ENCODE measurements at regions not wholly inside any gene's neighbourhood (a gene's known extent, or its start where the extent isn't known, plus 50 kb on each side); places are given as distances from the start of the nearest gene placed in this dataset.

GRCh38 chr1:68551459-68551858 lies 54.6 kb upstream of the DEPDC1 start:
- Histone ChIP-seq H3K36me3 (no peaks in the 10 kb centered on the region), H3K4me3 (no peak overlapping the region), H3K4me1 (no peaks in the 10 kb centered on the region), H3K9me3 (peaks cover 0 to 17% (median 0%) of the 10 kb centered on the region in 3 donors), H3K27ac (no peak overlapping the region), H3K27me3 (peaks cover 3% of the 10 kb centered on the region)
- ATAC-seq: no peak
- TF ChIP-seq CTCF (IDR thresholded peaks at IDR 0.05) (no peak), POLR2A (IDR thresholded peaks at IDR 0.05) (no peak), POLR2AphosphoS5 (IDR thresholded peaks at IDR 0.05) (no peak), EP300 (IDR thresholded peaks at IDR 0.05) (no peak)

- TF ChIP-seq POLR2A (IDR thresholded peaks at IDR 0.05) (no peak), EP300 (IDR thresholded peaks at IDR 0.05) (no peak), CTCF (IDR thresholded peaks at IDR 0.05) (no peak), POLR2AphosphoS5 (IDR thresholded peaks at IDR 0.05) (no peak)
- WGBS, 2 donors (ENCODE audit: low coverage in 1 of 2): 66 to 71% methylated on average over 4 of the region's 4 CpGs
Observed at GRCh38 chr1:68558321-68559026, 61.6 kb upstream of the DEPDC1 start.

GRCh38 chr1:68565923-68566322 lies 69.0 kb upstream of the DEPDC1 start:
- no peaks in the 10 kb centered on the region for H3K36me3 ChIP-seq
- peaks cover 0 to under 1% (median 0%) of the 10 kb centered on the region in 3 donors for H3K4me1 ChIP-seq
- H3K27me3 ChIP-seq: no peaks in the 10 kb centered on the region
- ATAC-seq: no peak
- 55 to 86% methylated on average over 2 to 3 of the region's 4 CpGs for WGBS, 2 donors (ENCODE audit: low coverage in 1 of 2)
- TF ChIP-seq EP300 (IDR thresholded peaks at IDR 0.05): no peak
- no peak for TF ChIP-seq POLR2A (IDR thresholded peaks at IDR 0.05)
- TF ChIP-seq CTCF (IDR thresholded peaks at IDR 0.05): no peak
- no peak for TF ChIP-seq POLR2AphosphoS5 (IDR thresholded peaks at IDR 0.05)
- no peak overlapping the region for H3K4me3 ChIP-seq
- H3K9me3 ChIP-seq: no peaks in the 10 kb centered on the region
- no peak overlapping the region for H3K27ac ChIP-seq

More at GRCh38 chr1:68558321-68559026, 61.6 kb upstream of the DEPDC1 start:
- peaks cover 0 to 11% (median 0%) of the 10 kb centered on the region in 3 donors for H3K9me3 ChIP-seq
- no peak for ATAC-seq
- H3K27ac ChIP-seq: no peak overlapping the region
- no peak overlapping the region for H3K4me3 ChIP-seq
- H3K4me1 ChIP-seq: no peaks in the 10 kb centered on the region
- H3K27me3 ChIP-seq: no peaks in the 10 kb centered on the region
- no peaks in the 10 kb centered on the region for H3K36me3 ChIP-seq

- no peak overlapping the region for H3K4me3 ChIP-seq
- peaks cover 0 to 12% (median 0%) of the 10 kb centered on the region in 3 donors for H3K4me1 ChIP-seq
- 3 to 17% methylated on average over 3 of the region's 3 CpGs for WGBS, 2 donors (ENCODE audit: low coverage in 1 of 2)
- no peak for ATAC-seq
- H3K9me3 ChIP-seq: no peaks in the 10 kb centered on the region
- H3K27ac ChIP-seq: no peak overlapping the region
- TF ChIP-seq CTCF (IDR thresholded peaks at IDR 0.05) (no peak), POLR2AphosphoS5 (IDR thresholded peaks at IDR 0.05) (no peak), EP300 (IDR thresholded peaks at IDR 0.05) (no peak), POLR2A (IDR thresholded peaks at IDR 0.05) (no peak)
- peaks cover 2% of the 10 kb centered on the region for H3K27me3 ChIP-seq
- no peaks in the 10 kb centered on the region for H3K36me3 ChIP-seq
Observed at GRCh38 chr1:68570871-68571270, 74.0 kb upstream of the DEPDC1 start.

All from gastroesophageal sphincter (tissue), 4 donors.